DND-41 (cell line): ENCODE measurements at regions not wholly inside any gene's neighbourhood (a gene's known extent, or its start where the extent isn't known, plus 50 kb on each side); places are given as distances from the start of the nearest gene placed in this dataset.

Experiments used
- ATAC-seq: fragments of 200-7000 bp; cut with Tn5 transposase; 3 replicates; pipeline ENCODE4 v1.9.1; 2021; ENCODE audit warnings: low read depth; ENCODE audit not compliant: insufficient read depth
- DNase-seq: peaks from one replicate; pipeline ENCODE4 v3.0.0-alpha.2; 2020
- H2AFZ ChIP-seq: 2 replicates; pipeline ENCODE4 v1.6.0; 2012; ENCODE audit warnings: low read depth, low read length
- H3K27ac ChIP-seq: 2 replicates; pipeline ENCODE4 v1.5.1; 2012; ENCODE audit warnings: low read length, inconsistent platforms
- H3K27me3 ChIP-seq: fragments of 200-600 bp; sonication (generic); 2 replicates; pipeline ENCODE4 v1.6.0; 2012; ENCODE audit warnings: low read length, mild to moderate bottlenecking, inconsistent platforms; ENCODE audit not compliant: insufficient read depth, poor library complexity
- H3K36me3 ChIP-seq: 2 replicates; pipeline ENCODE4 v1.5.1; 2012; ENCODE audit warnings: low read length, inconsistent platforms; ENCODE audit not compliant: insufficient read depth
- H3K4me1 ChIP-seq: 2 replicates; pipeline ENCODE4 v1.5.1; 2012; ENCODE audit warnings: mild to moderate bottlenecking, low read length; ENCODE audit not compliant: insufficient read depth
- H3K4me2 ChIP-seq: 2 replicates; pipeline ENCODE4 v1.6.0; 2012; ENCODE audit warnings: mild to moderate bottlenecking, moderate library complexity, low read length, inconsistent platforms; ENCODE audit not compliant: insufficient read depth
- H3K4me3 ChIP-seq, 2 experiments: fragments of 200-600 bp in 1 of 2; shearing (Covaris generic) in 1 of 2; 2 replicates each; pipeline ENCODE4 v1.5.1; 2012 to 2016; ENCODE audit warnings: inconsistent platforms in 2 of 2, low read length in 2 of 2, mild to moderate bottlenecking in 2 of 2, low read depth in 1 of 2, moderate library complexity in 1 of 2
- H3K79me2 ChIP-seq: 2 replicates; pipeline ENCODE4 v1.6.0; 2012; ENCODE audit warnings: low read length, inconsistent platforms; ENCODE audit not compliant: insufficient read depth
- H3K9ac ChIP-seq: 2 replicates; pipeline ENCODE4 v1.6.0; 2012; ENCODE audit warnings: low read depth, mild to moderate bottlenecking, inconsistent platforms, low read length, moderate library complexity
- H3K9me3 ChIP-seq: 2 replicates; pipeline ENCODE4 v1.5.1; 2012; ENCODE audit warnings: low read length, moderate library complexity, mild to moderate bottlenecking, inconsistent platforms; ENCODE audit not compliant: insufficient read depth, severe bottlenecking
- H4K20me1 ChIP-seq: 2 replicates; pipeline ENCODE4 v1.6.0; 2012; ENCODE audit warnings: low read length; ENCODE audit not compliant: insufficient read depth
- CTCF ChIP-seq: IDR thresholded peaks from 2 replicates; pipeline ENCODE4 v1.5.1; 2012; ENCODE audit warnings: borderline replicate concordance, low read length, moderate library complexity, mild to moderate bottlenecking; ENCODE audit not compliant: poor library complexity, severe bottlenecking; ENCODE audit errors: extremely low read depth
- EZH2 ChIP-seq: IDR thresholded peaks from 3 replicates; pipeline ENCODE4 v1.6.1; 2012; ENCODE audit warnings: borderline replicate concordance, low read depth, mild to moderate bottlenecking, moderate library complexity, low read length, inconsistent platforms; ENCODE audit not compliant: severe bottlenecking

- no peaks in the 10 kb centered on the region for H3K79me2 ChIP-seq
- ATAC-seq = no peak
- TF ChIP-seq CTCF (no peak), EZH2 (no peak)
These were observed 81.9 kb downstream of the ATPSCKMT start for GRCh38 chr5:10167806-10168205.

GRCh38 chr5:10166392-10166791 lies 83.3 kb downstream of the ATPSCKMT start:
- no peak for DNase-seq
- Histone ChIP-seq H3K4me3 (no peak overlapping the region), H3K36me3 (no peaks in the 10 kb centered on the region), H3K79me2 (no peaks in the 10 kb centered on the region), H3K27me3 (no peaks in the 10 kb centered on the region), H4K20me1 (no peaks in the 10 kb centered on the region), H3K9me3 (no peaks in the 10 kb centered on the region), H2AFZ (no peak overlapping the region), H3K9ac (no peak overlapping the region), H3K4me1 (no peaks in the 10 kb centered on the region), H3K4me2 (no peak overlapping the region), H3K27ac (no peak overlapping the region)
- ATAC-seq = no peak
- no peak for TF ChIP-seq EZH2

More at GRCh38 chr5:10167806-10168205, 81.9 kb downstream of the ATPSCKMT start:
- H3K9ac ChIP-seq = no peak overlapping the region
- H3K9me3 ChIP-seq = no peaks in the 10 kb centered on the region
- H3K4me2 ChIP-seq = no peak overlapping the region
- no peak overlapping the region for H2AFZ ChIP-seq
- H3K4me1 ChIP-seq = no peaks in the 10 kb centered on the region
- H3K36me3 ChIP-seq = no peaks in the 10 kb centered on the region
- H4K20me1 ChIP-seq = no peaks in the 10 kb centered on the region
- DNase-seq = no peak
- H3K27me3 ChIP-seq = no peaks in the 10 kb centered on the region
- no peak overlapping the region for H3K4me3 ChIP-seq
- no peak overlapping the region for H3K27ac ChIP-seq

GRCh38 chr5:10162468-10162867 lies 87.2 kb downstream of the ATPSCKMT start:
- Histone ChIP-seq H3K4me3 (no peak overlapping the region), H3K27me3 (no peaks in the 10 kb centered on the region), H4K20me1 (no peaks in the 10 kb centered on the region), H3K4me2 (no peak overlapping the region), H3K36me3 (no peaks in the 10 kb centered on the region), H3K4me1 (no peaks in the 10 kb centered on the region), H2AFZ (no peak overlapping the region), H3K27ac (no peak overlapping the region), H3K79me2 (no peaks in the 10 kb centered on the region), H3K9me3 (no peaks in the 10 kb centered on the region), H3K9ac (no peak overlapping the region)
- DNase-seq (no peak), ATAC-seq (no peak)
- TF ChIP-seq EZH2 = no peak
- TF ChIP-seq CTCF = no peak

- Histone ChIP-seq H3K9me3 (no peaks in the 10 kb centered on the region), H3K9ac (no peak overlapping the region), H3K36me3 (no peaks in the 10 kb centered on the region), H3K4me3 (no peak overlapping the region), H4K20me1 (no peaks in the 10 kb centered on the region), H3K27ac (no peak overlapping the region), H3K4me1 (no peaks in the 10 kb centered on the region), H3K27me3 (peaks cover 1% of the 10 kb centered on the region), H2AFZ (no peak overlapping the region), H3K4me2 (no peak overlapping the region), H3K79me2 (no peaks in the 10 kb centered on the region)
- ATAC-seq (no peak), DNase-seq (no peak)
- TF ChIP-seq EZH2 (no peak), CTCF (no peak)
These were observed 87.9 kb downstream of the ATPSCKMT start for GRCh38 chr5:10161778-10162177.
